ENCODE measurements at regions not wholly inside any gene's neighbourhood (a gene's known extent, or its start where the extent isn't known, plus 50 kb on each side); places are given as distances from the start of the nearest gene placed in this dataset.

GRCh38 chr12:98403936-98404335 is 111.5 kb upstream of the TMPO start:
- DNase-seq (ENCODE audit: low read depth in 1 of 2, low spot score in 1 of 2): no peak
- Histone ChIP-seq H3K27me3 (ENCODE audit: insufficient read depth, poor library complexity, severe bottlenecking) (no peaks in the 10 kb centered on the region), H3K27ac (replicated peaks) (no peak overlapping the region), H3K4me3 (replicated peaks; ENCODE audit: insufficient read depth, low read length) (no peak overlapping the region)
- TF ChIP-seq CTCF (IDR thresholded peaks at IDR 0.05; ENCODE audit: insufficient read depth, low read length) (no peak), REST (IDR thresholded peaks at IDR 0.05; ENCODE audit: insufficient replicate concordance, low read depth) (no peak), POLR2AphosphoS5 (IDR thresholded peaks at IDR 0.05; ENCODE audit: low read depth) (no peak), GABPA (IDR thresholded peaks at IDR 0.05; ENCODE audit: low read depth) (no peak), SPI1 (IDR thresholded peaks at IDR 0.05; ENCODE audit: borderline replicate concordance, low read depth) (no peak)

GRCh38 chr12:98405805-98406366 is 109.5 kb upstream of the TMPO start:
- Histone ChIP-seq H3K27me3 (ENCODE audit: insufficient read depth, poor library complexity, severe bottlenecking) (no peaks in the 10 kb centered on the region), H3K27ac (replicated peaks) (no peak overlapping the region), H3K4me3 (replicated peaks; ENCODE audit: insufficient read depth, low read length) (no peak overlapping the region)
- no peak for TF ChIP-seq POLR2AphosphoS5 (IDR thresholded peaks at IDR 0.05; ENCODE audit: low read depth)
- no peak for TF ChIP-seq CTCF (IDR thresholded peaks at IDR 0.05; ENCODE audit: insufficient read depth, low read length)
- TF ChIP-seq REST (IDR thresholded peaks at IDR 0.05; ENCODE audit: insufficient replicate concordance, low read depth): no peak
- no peak for TF ChIP-seq SPI1 (IDR thresholded peaks at IDR 0.05; ENCODE audit: borderline replicate concordance, low read depth)
- no peak for TF ChIP-seq GABPA (IDR thresholded peaks at IDR 0.05; ENCODE audit: low read depth)
- DNase-seq (ENCODE audit: low read depth in 1 of 2, low spot score in 1 of 2): no peak

- TF ChIP-seq SPI1 (IDR thresholded peaks at IDR 0.05; ENCODE audit: borderline replicate concordance, low read depth) (no peak), REST (IDR thresholded peaks at IDR 0.05; ENCODE audit: insufficient replicate concordance, low read depth) (no peak), CTCF (IDR thresholded peaks at IDR 0.05; ENCODE audit: insufficient read depth, low read length) (no peak), GABPA (IDR thresholded peaks at IDR 0.05; ENCODE audit: low read depth) (no peak), POLR2AphosphoS5 (IDR thresholded peaks at IDR 0.05; ENCODE audit: low read depth) (no peak)
- Histone ChIP-seq H3K27ac (replicated peaks) (no peak overlapping the region), H3K4me3 (replicated peaks; ENCODE audit: insufficient read depth, low read length) (no peak overlapping the region), H3K27me3 (ENCODE audit: insufficient read depth, poor library complexity, severe bottlenecking) (no peaks in the 10 kb centered on the region)
- no peak for DNase-seq (ENCODE audit: low read depth in 1 of 2, low spot score in 1 of 2)
Observed at GRCh38 chr12:98406378-98406777, 109.0 kb upstream of the TMPO start.

Data from HL-60 (cell line).